GM19438 (cell line): ENCODE measurements at regions not wholly inside any gene's neighbourhood (a gene's known extent, or its start where the extent isn't known, plus 50 kb on each side); places are given as distances from the start of the nearest gene placed in this dataset.
"Not testable (repeated sequence)": the region's sequence is repeated elsewhere in the genome, so short reads cannot be mapped to it uniquely, and the experiment has no call there.

ENCODE experiments used
- ATAC-seq: cut with Tn5 transposase; IDR thresholded peaks from one replicate; pipeline ENCODE4 v1.9.1; 2021; ENCODE audit warnings: low read depth; ENCODE audit not compliant: unreplicated experiment

GRCh38 chr2:17030047-17030446, 364.4 kb upstream of the CYRIA start:
- no peak for ATAC-seq

- no peak for ATAC-seq
These were observed 346.7 kb upstream of the CYRIA start for GRCh38 chr2:17012297-17012696.

- ATAC-seq = no peak
These were observed 344.5 kb upstream of the CYRIA start for GRCh38 chr2:17010104-17010503.

GRCh38 chr2:17000184-17000482, 334.5 kb upstream of the CYRIA start:
- ATAC-seq = no peak

- ATAC-seq = no peak
These were observed 333.9 kb upstream of the CYRIA start for GRCh38 chr2:16999347-17000183.

GRCh38 chr2:16978301-16978700, 312.7 kb upstream of the CYRIA start:
- ATAC-seq = no peak

GRCh38 chr2:16974688-16975087, 309.1 kb upstream of the CYRIA start:
- no peak for ATAC-seq

- ATAC-seq = no peak
These were observed 308.1 kb upstream of the CYRIA start for GRCh38 chr2:16973586-16974286.

- no peak for ATAC-seq
These were observed 306.6 kb upstream of the CYRIA start for GRCh38 chr2:16972276-16972675.

GRCh38 chr2:16971722-16972234, 306.1 kb upstream of the CYRIA start:
- no peak for ATAC-seq

- ATAC-seq = not testable (repeated sequence)
These were observed 305.3 kb upstream of the CYRIA start for GRCh38 chr2:16970948-16971347.

GRCh38 chr2:16962505-16962904, 296.9 kb upstream of the CYRIA start:
- no peak for ATAC-seq

- no peak for ATAC-seq
These were observed 294.9 kb upstream of the CYRIA start for GRCh38 chr2:16960579-16960978.

GRCh38 chr2:16958266-16958665, 292.6 kb upstream of the CYRIA start:
- ATAC-seq = no peak

GRCh38 chr2:16952805-16953204, 287.2 kb upstream of the CYRIA start:
- ATAC-seq = no peak

GRCh38 chr2:16952368-16952767, 286.7 kb upstream of the CYRIA start:
- ATAC-seq = no peak

- ATAC-seq = no peak
These were observed 284.8 kb upstream of the CYRIA start for GRCh38 chr2:16950436-16950835.

GRCh38 chr2:16948710-16949109, 283.1 kb upstream of the CYRIA start:
- no peak for ATAC-seq

- ATAC-seq = no peak
These were observed 282.4 kb upstream of the CYRIA start for GRCh38 chr2:16948053-16948452.

GRCh38 chr2:16943279-16943958, 277.8 kb upstream of the CYRIA start:
- no peak for ATAC-seq

GRCh38 chr2:16940214-16940613, 274.6 kb upstream of the CYRIA start:
- ATAC-seq = no peak
